Stomach (tissue), 4 donors: ENCODE measurements at regions not wholly inside any gene's neighbourhood (a gene's known extent, or its start where the extent isn't known, plus 50 kb on each side); places are given as distances from the start of the nearest gene placed in this dataset.

Experiments
- EP300 ChIP-seq: sonication (generic); formaldehyde crosslinking; IDR thresholded peaks from one replicate; pipeline ENCODE4 v1.6.1; 2017; ENCODE audit warnings: antibody characterized with exemption
- POLR2A ChIP-seq, 4 donors: fragments of 450-650 bp; IDR thresholded peaks; one replicate each; pipeline ENCODE4 v1.6.1; 2016; ENCODE audit warnings: antibody characterized with exemption in 4 of 4, control low read depth in 2 of 4, mild to moderate bottlenecking in 1 of 4, moderate library complexity in 1 of 4
- POLR2AphosphoS5 ChIP-seq, 3 donors: sonication (generic); formaldehyde crosslinking; IDR thresholded peaks; one replicate each; pipeline ENCODE4 v1.6.1; 2016; ENCODE audit warnings: antibody characterized with exemption in 3 of 3
- TF ChIP-seq, protein P1 (sequence below), 7 experiments: fragments of 450-650 bp in 4 of 7; fragments of 200-600 bp in 3 of 7; sonication (generic) in 3 of 7; IDR thresholded peaks; one replicate each; pipeline ENCODE4 v1.5.1; 2016 to 2019; ENCODE audit warnings: antibody characterized with exemption in 7 of 7, control low read depth in 2 of 7, mild to moderate bottlenecking in 1 of 7

DNA sequence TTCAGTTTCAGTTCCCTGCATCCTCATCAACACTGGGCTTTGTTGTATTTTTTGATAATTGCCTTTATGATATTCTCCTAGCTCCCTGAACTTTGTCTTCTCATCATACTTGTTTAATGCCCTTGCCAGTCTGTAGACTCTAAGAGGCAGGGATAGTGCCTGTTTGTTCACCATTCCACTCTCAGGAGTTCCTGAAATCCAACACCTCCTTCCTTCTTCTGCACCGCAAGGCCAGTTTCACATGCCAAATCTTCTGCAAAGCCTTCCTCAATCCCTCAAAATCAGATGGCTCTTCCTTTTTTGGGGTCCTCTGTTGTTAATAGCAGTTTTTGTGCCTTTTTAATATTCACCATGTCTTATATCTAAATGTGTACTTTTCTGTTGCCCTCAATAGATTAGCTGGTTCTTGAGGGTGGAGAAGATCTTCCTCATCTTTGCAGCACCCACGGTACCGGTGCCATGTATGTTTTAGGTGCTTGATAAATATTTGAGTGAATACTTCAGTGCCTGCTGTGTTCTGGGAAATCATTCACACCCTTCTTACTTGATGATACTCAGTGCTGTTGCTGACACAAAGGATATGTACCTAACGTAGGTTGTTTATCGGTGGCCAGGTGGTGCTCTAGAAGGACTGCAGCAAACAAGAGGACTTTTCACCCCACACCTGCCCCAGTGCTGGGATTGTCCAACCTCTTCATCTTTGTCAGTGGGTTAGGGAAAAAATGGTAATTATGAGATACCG lies 85.3 kb upstream of the LIMCH1 start:
- TF ChIP-seq POLR2AphosphoS5 (IDR thresholded peaks at IDR 0.05) (no peak), POLR2A (IDR thresholded peaks at IDR 0.05) (no peak), EP300 (no peak)
- TF ChIP-seq, protein P1, sequence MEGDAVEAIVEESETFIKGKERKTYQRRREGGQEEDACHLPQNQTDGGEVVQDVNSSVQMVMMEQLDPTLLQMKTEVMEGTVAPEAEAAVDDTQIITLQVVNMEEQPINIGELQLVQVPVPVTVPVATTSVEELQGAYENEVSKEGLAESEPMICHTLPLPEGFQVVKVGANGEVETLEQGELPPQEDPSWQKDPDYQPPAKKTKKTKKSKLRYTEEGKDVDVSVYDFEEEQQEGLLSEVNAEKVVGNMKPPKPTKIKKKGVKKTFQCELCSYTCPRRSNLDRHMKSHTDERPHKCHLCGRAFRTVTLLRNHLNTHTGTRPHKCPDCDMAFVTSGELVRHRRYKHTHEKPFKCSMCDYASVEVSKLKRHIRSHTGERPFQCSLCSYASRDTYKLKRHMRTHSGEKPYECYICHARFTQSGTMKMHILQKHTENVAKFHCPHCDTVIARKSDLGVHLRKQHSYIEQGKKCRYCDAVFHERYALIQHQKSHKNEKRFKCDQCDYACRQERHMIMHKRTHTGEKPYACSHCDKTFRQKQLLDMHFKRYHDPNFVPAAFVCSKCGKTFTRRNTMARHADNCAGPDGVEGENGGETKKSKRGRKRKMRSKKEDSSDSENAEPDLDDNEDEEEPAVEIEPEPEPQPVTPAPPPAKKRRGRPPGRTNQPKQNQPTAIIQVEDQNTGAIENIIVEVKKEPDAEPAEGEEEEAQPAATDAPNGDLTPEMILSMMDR (IDR thresholded peaks at IDR 0.05), result no peak
